Activated T-helper 9 cell treated with anti-CD3 and anti-CD28 coated beads, Interleukin-2, amount 50 U/mL, for 16 hours (primary cell): ENCODE measurements at regions not wholly inside any gene's neighbourhood (a gene's known extent, or its start where the extent isn't known, plus 50 kb on each side); places are given as distances from the start of the nearest gene placed in this dataset.
"Not testable (repeated sequence)": the region's sequence is repeated elsewhere in the genome, so short reads cannot be mapped to it uniquely, and the experiment has no call there.

ENCODE experiments used
- DNase-seq: peaks from one replicate; pipeline ENCODE4 v3.0.0-alpha.2; 2020; ENCODE audit warnings: low read depth

GRCh38 chr2:207409517-207409916, 120.2 kb upstream of the CREB1 start:
- no peak for DNase-seq

DNA sequence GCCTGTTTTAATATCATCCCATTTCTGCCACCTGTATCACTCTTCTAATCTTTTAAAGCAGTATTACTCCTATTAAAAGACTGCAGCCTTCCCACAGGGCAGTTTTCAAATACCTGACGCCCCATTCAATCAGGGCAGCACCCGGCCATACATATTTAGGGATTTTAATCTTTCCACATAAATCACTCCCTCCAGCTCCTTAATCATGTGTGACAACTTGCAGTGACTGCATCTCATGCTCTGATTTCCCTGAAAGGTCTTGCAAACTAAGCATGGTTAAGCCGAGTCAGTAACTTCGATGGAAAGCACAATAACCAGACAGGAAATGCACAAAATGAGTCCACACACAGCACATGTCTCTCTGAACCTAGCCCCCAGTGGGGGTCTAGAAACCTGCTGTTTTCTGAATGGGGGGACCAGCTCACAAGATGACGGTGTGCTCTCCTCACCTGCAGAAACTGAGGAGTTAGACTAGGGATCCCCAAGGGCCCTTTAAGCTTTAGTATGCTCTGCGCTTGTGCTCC, 116.9 kb upstream of the CREB1 start:
- no peak for DNase-seq

DNA sequence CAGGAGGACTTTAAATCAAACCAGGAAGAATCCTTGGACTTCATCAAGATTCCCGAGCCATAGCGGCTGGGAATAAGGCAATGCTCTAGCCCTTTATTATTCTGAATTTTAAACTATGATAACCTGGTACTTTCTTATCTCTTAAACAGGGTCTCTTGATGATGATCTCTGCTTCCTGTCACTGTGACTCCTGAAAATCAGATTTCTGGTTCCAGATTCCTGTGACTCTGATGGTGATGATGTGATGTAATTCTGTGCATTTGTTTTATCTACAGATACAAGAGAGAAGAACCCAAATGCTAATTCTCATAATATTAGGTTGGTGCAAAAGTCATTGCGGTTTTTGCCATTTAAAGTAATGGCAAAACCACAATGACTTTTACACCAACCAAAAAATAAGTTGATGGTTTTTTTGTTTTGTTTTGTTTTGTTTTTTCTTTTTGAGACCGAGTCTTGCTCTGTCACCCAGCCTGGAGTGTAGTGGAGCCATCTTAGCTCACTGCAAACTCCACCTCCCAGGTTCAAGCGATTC, 116.3 kb upstream of the CREB1 start:
- DNase-seq: no peak

GRCh38 chr2:207416111-207416510, 113.7 kb upstream of the CREB1 start:
- DNase-seq: no peak

- DNase-seq: no peak
These were observed 112.9 kb upstream of the CREB1 start for GRCh38 chr2:207416900-207417299.

DNA sequence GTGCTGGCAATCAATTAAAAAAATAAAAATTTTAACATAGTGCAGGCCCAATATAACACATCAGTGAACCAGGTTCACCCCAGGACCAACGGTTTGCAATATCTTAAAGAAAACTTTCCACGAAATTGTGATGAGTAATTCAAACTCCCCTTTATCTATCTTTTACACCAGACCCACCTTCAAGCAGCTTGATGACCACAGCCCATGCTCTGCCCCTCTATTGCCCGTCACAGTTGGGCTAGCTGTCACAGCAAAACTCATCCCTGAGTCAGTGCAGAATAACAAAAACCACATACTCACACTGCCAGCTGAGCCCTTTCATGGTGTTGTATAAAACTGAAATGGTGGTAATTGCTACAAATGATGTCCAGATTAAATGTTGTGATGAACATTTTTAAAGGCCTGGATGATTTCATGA, 112.5 kb upstream of the CREB1 start:
- no peak for DNase-seq

- no peak for DNase-seq
These were observed 111.3 kb upstream of the CREB1 start for GRCh38 chr2:207418419-207418818.

GRCh38 chr2:207419331-207419730, 110.4 kb upstream of the CREB1 start:
- no peak for DNase-seq

DNA sequence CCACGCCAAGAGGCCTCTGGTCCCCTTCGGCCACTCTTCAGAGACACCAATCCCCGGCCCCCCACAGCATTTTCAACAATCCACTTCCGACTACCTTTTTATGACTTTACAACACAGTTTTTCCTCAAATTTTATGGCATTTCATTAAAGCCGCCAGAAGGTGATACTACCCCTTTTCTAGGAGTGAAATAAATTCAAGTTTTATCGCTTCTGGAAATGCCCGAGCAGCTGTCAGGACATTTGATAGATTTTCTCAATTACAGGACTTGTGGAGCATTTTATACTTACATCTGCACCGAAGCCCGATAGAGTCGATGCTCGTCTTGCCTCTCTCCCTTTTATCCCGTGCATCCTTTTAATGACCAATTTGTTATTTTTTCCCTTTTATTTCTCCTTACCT, 108.1 kb upstream of the CREB1 start:
- DNase-seq: no peak

DNA sequence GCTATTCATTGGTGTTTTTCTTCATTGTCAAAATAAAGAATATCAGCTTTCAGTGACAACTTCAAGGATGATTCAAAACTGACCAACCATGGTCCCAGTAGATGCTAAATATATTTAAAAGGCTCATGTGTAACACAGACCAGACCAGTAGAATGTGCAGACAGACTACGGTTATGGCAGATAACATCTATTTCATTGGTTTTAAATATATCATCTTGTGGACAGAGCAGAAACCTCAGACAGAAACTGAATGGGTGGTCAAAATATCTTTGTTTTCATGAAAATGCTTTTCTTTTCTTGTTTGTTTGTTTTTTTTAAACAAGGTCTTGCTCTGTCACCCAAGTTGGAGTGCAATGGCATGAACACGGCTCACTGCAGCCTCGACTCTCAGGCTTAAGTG, 107.4 kb upstream of the CREB1 start:
- DNase-seq: no peak

DNA sequence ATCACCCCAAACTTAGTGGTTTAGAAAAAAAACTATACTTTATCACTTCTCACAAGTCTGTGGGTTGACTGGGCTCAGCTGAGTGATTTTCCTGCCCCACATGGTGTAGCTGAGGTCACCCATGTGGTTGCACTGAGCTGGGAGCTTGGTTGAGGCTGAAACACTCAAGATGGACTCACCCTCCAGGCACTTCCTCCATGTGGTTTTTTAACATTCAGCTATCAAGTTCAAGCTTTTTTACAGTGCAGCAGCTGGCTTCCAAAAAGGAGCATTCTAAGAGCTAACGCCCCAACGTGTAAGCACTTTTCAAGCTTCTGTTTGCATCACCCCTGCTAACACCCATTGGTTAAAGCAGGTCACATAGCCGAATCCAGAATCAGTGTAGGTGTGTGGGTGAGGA, 105.9 kb upstream of the CREB1 start:
- no peak for DNase-seq

GRCh38 chr2:207427986-207428385, 101.8 kb upstream of the CREB1 start:
- DNase-seq: no peak

- DNase-seq: no peak
These were observed 101.2 kb upstream of the CREB1 start for GRCh38 chr2:207428573-207428972.

GRCh38 chr2:207432453-207432852, 97.3 kb upstream of the CREB1 start:
- DNase-seq: no peak

DNA sequence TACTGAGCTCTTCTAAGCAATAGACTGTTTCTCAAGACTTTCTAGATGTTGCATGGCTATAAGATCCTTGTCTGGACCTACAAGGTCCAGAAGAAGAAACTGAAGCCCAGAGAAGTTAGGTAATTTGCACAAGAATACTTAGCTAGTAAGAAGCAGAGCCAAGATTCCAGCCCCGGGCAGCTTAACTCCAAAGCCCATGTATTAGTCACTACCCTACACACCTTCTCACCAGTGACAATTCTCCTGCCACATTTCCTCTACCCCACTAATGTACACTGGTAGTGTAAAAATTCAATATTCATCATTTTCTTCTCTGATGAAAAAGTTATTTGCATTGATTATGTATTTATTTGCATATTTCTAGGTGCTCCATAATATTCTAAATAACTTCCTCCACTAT, 95.5 kb upstream of the CREB1 start:
- no peak for DNase-seq

DNA sequence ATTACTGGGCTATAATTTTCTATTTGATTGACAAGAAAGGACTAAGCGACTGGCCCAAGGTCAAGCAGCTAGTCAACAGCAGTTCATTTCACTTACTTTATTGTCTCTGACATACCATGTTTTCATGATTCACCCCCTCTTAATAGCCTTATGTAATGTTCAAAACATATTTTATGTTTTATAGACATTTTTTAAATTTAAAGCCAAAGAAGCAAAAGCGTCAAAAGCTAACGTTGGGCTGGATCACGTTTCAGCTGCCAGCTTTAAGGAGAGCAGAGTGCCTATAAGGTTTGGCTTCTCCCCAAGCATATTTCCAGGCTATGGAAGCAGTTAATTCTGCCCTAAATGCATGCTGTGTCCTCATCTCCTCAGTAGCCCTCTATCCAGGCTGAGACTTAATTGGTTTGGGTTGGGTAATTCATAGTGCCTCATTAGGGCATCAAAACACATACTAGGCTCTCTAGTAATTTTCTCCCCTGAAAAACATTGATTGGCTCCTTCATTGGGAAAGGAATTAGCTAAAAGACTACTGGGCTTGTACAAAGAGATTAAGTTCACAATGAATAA, 94.8 kb upstream of the CREB1 start:
- DNase-seq: no peak

DNA sequence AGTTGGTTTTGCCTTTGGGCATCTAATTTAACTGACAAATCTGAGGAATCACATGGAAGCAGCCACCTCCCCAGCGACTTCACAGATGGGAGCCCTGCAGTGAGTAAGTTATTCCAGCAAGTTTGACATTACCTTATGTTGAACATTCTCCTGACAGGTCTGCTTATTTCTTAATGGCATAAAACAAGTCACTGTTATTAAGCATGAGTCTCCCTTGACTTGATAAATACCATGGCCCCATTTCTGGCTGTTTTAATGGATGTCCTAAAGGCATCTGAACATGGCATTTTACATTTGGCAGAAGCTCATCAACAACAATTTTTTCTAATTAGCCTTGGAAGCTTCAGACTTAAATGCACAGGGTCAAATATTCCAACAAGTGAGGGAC, 92.6 kb upstream of the CREB1 start:
- no peak for DNase-seq

DNA sequence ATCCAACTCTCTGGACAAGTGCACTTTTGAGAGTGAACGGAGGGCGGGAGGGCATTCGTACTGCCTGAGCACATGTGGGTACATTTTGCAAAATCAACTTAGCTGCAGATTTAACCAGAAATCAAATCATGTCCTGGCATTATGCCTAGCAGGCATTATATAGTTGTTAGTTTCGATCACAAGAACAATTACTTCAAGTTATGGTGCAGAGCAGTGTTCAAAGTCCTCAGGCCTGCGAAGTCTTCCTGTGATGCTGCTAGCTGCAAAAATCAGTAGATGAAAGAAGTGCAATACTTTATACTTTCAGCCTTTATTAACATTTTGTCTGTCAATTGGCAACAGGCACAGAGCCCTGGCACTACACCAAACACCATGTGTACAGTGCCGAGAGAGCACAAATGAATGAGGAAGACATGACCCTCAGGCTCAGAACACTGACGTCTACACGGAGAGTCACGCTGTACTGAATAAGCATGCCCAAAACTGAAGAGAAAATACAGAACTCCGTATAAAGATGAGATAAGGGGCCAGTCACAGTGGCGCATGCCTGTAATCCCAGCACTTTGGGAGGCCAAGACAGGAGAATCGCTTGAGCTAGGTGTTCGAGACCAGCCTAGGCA, 92.1 kb upstream of the CREB1 start:
- DNase-seq: no peak

- no peak for DNase-seq
These were observed 91.2 kb upstream of the CREB1 start for GRCh38 chr2:207438414-207439126.

DNA sequence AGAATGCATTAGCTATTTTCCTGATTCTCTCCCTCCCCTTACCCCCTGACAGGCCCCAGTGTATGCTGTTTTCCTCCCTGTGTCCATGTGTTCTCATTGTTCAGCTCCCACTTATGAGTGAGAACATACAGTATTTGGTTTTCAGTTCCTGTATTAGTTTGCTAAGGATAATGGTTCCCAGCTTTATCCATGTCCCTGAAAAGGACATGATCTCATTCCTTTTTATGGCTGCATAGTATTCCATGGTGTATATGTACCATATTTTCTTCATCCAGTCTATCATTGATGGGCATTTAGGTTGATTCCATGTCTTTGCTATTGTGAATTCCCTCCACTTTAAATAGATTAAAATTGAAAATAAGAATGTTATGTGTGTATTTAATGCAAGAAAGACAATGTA, 89.9 kb upstream of the CREB1 start:
- DNase-seq: not testable (repeated sequence)

DNA sequence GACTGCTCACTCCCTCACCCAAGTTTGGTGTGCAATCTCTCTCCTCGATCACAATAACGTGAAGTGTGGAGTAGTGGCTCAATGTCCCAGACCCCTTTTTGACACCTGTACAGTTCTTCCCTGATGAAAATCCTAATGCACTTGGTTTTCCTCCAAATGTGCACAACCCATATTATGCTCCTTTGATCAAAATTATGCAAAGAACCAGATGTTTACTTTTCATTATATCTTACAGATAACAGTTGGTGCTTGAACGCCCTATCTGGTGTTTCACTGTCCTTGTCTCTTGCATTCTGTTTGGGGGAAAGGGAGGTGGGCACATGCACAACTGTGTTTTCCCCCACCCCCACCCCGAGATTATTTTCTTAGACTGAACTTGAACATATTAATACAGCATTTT, 85.0 kb upstream of the CREB1 start:
- no peak for DNase-seq

DNA sequence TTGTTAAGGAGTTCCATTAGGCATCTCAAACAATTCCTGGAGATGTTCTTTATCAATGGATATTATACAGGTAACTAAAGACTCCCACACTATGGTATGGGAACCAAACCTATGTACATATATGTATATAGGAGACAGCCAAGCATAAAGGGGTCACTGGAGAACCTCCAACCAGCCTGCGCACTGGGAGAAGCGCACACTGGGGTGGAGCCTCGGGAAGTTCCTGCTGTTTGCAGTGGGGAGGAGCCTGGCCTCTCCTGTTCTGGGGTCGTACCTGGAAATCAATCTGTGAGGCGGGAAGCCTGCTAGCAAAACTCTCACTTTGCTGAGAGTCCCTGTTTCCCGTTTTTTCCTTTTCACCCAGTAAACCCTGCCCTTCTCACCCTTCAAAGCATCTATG, 83.1 kb upstream of the CREB1 start:
- no peak for DNase-seq

DNA sequence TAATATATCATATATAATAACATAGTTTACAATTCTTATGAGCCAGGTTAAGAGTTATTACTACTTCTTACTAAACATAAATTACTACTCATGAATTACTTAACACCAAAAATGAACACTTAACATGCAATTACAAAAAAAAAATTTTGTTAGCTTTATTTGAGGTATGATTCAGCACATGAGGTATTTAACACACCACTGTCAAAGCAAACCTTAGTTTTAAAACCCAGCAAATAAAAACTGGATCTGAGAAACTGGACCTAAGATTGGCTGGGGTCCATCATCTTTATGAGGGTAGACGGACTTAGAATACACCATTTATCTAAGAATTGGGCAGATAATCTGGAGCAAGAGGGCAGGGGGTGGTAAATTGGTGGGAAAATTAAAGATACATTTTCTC, 81.8 kb upstream of the CREB1 start:
- DNase-seq: no peak
